ENCODE measurements at regions not wholly inside any gene's neighbourhood (a gene's known extent, or its start where the extent isn't known, plus 50 kb on each side); places are given as distances from the start of the nearest gene placed in this dataset.

- Histone ChIP-seq H3K4me1 (replicated peaks in 1 of 4; ENCODE audit: control insufficient read depth in 3 of 4, insufficient read depth in 4 of 4, low read length in 3 of 4) (peaks cover 0 to 5% (median 1%) of the 10 kb centered on the region in 4 experiments; a peak in 1 of 7 replicates), H3K56ac (replicated peaks; ENCODE audit: insufficient read length, low read depth, low read length) (no peak overlapping the region), H3K18ac (ENCODE audit: extremely low read depth, low read length) (no peak overlapping the region), H3K27ac (ENCODE audit: low read depth, low read length) (no peak overlapping the region), H2BK20ac (ENCODE audit: low read length) (no peak overlapping the region), H2AFZ (ENCODE audit: low read length) (no peak overlapping the region; the same call in 1 of the 2 replicates), H4K91ac (replicated peaks; ENCODE audit: insufficient read length, low read length) (no peak overlapping the region), H4K8ac (ENCODE audit: extremely low read depth, insufficient read depth, low read length) (no peak overlapping the region), H2AK5ac (ENCODE audit: low read depth, low read length) (no peak overlapping the region), H3K4ac (replicated peaks; ENCODE audit: insufficient read length, low read depth, low read length) (no peak overlapping the region), H2BK120ac (replicated peaks; ENCODE audit: low read depth, low read length) (no peak overlapping the region), H3K9ac (replicated peaks in 1 of 4; ENCODE audit: extremely low read depth in 1 of 4, low read depth in 3 of 4, low read length in 3 of 4) (no peak overlapping the region), H3K9me3 (ENCODE audit: insufficient read depth in 2 of 2, low read depth in 1 of 2, low read length in 1 of 2) (no peaks in the 10 kb centered on the region), H3K79me1 (ENCODE audit: low read depth, low read length) (no peaks in the 10 kb centered on the region), H3K79me2 (ENCODE audit: control insufficient read depth in 1 of 2, insufficient read depth in 2 of 2, low read length in 2 of 2) (no peaks in the 10 kb centered on the region), H3K23ac (ENCODE audit: insufficient read length) (no peak overlapping the region), H2BK12ac (ENCODE audit: low read depth, low read length) (no peak overlapping the region), H3K23me2 (ENCODE audit: low read depth, low read length) (no peaks in the 10 kb centered on the region), H2BK5ac (ENCODE audit: low read depth, low read length) (no peak overlapping the region), H3K36me3 (ENCODE audit: control insufficient read depth in 2 of 4, insufficient read depth in 4 of 4, low read length in 3 of 4) (no peaks in the 10 kb centered on the region), H3K4me3 (ENCODE audit: extremely low read depth in 1 of 4, insufficient read depth in 2 of 4, low read depth in 3 of 4, low read length in 4 of 4) (no peak overlapping the region), H4K5ac (ENCODE audit: insufficient read length, low read depth, low read length) (no peak overlapping the region), H3K4me2 (ENCODE audit: insufficient read depth in 1 of 2, low read depth in 2 of 2, low read length in 2 of 2) (no peak overlapping the region), H3K14ac (ENCODE audit: insufficient read length) (no peak overlapping the region), H3K27me3 (replicated peaks in 1 of 4; ENCODE audit: control insufficient read depth in 3 of 4, extremely low read depth in 1 of 4, insufficient read depth in 3 of 4, low read length in 3 of 4) (no peaks in the 10 kb centered on the region), H4K20me1 (replicated peaks in 1 of 2; ENCODE audit: control insufficient read depth in 1 of 2, insufficient read depth in 2 of 2, low read length in 2 of 2) (no peaks in the 10 kb centered on the region), H2BK15ac (ENCODE audit: low read length) (no peak overlapping the region)
- DNase-seq (ENCODE audit: low read depth in 1 of 2, low spot score in 2 of 2) (no peak), FAIRE-seq (no peak)
- POLR2A ChIA-PET (ENCODE audit: partially characterized antibody), result no interaction called here
- TF ChIP-seq ASH2L (IDR thresholded peaks at IDR 0.05; ENCODE audit: low read length) (no peak), CBX8 (IDR thresholded peaks at IDR 0.05; ENCODE audit: borderline replicate concordance, low read depth, low read length) (no peak), BACH1 (IDR thresholded peaks at IDR 0.05; ENCODE audit: low read length) (no peak), SIN3A (conservative IDR thresholded peaks at IDR 0.05 in 1 of 2, IDR thresholded peaks at IDR 0.05 in 1 of 2; ENCODE audit: low read depth in 1 of 2, low read length in 2 of 2) (no peak), ATF3 (IDR thresholded peaks at IDR 0.05; ENCODE audit: insufficient read depth, low read depth, low read length) (no peak)
- 87% methylated on average over 4 of the region's 4 CpGs; no CpG with 5 or more reads in 1 of the 2 experiments for WGBS, 2 experiments (ENCODE audit: extremely low coverage in 1 of 2, insufficient coverage in 1 of 2, insufficient read length in 1 of 2, insufficient replicate concordance in 2 of 2, low coverage in 1 of 2, low lambda C conversion rate in 2 of 2, missing lambda C conversion rate in 1 of 2)
- CTCF ChIA-PET (ENCODE audit: partially characterized antibody), result interaction anchor here (0.8 to 2.8 kb wide), 8 partner anchors 9 to 780 kb away, joined by 3 to 18 read pairs (median 4); no protein-coding TSS in a partner anchor
Measured at GRCh38 chr10:25683344-25683743, 250.7 kb upstream of the MYO3A start.
